AG04449 (cell line): ENCODE measurements at regions not wholly inside any gene's neighbourhood (a gene's known extent, or its start where the extent isn't known, plus 50 kb on each side); places are given as distances from the start of the nearest gene placed in this dataset.

ENCODE experiments used
- CTCF ChIA-PET: fragments of 350-600 bp; formaldehyde crosslinking; extraction: SDS; loops from one replicate; lab custom pipeline; 2021; ENCODE audit warnings: antibody characterized with exemption; lab: Yijun Ruan, JAX
- POLR2A ChIA-PET: fragments of 400-600, 350-600 bp; formaldehyde crosslinking; extraction: SDS; loops from one replicate; lab custom pipeline; 2020; ENCODE audit warnings: antibody characterized with exemption, inconsistent platforms; lab: Yijun Ruan, JAX
- DNase-seq: peaks from one replicate; pipeline ENCODE4 v3.0.0-alpha.2; 2010; ENCODE audit warnings: low read depth, low spot score
- H3K4me3 ChIP-seq: 2 replicates; pipeline ENCODE4 v1.5.1; 2011; ENCODE audit warnings: low read depth, mild to moderate bottlenecking, control low read depth, low read length
- TF ChIP-seq, protein P1 (sequence below): IDR thresholded peaks from one replicate; pipeline ENCODE4 v1.5.1; 2011; ENCODE audit warnings: mild to moderate bottlenecking, moderate library complexity, low read length, control low read depth, inconsistent platforms; ENCODE audit not compliant: insufficient read depth; ENCODE audit errors: missing control alignments

DNA sequence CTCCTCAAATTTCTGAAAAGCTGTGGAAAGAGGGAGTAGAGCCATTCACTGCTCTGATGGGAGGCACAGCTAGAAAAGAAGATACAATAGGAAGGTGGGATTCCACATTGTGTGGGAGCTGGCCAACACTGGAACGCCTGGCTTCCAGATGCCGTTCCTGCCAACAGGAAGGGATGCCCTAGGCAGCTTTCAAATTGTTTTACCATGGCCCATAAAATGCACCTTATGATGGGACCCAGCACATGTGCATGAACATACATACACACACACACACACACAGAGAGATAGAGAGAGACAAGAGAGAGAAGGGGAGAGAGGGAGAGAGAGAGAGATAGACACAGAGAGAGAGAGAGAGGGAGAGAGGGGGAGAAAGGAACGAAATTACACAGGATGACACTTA lies 86.1 kb upstream of the BZW1 start:
- H3K4me3 ChIP-seq, result no peak overlapping the region
- DNase-seq, result no peak
- TF ChIP-seq, protein P1, sequence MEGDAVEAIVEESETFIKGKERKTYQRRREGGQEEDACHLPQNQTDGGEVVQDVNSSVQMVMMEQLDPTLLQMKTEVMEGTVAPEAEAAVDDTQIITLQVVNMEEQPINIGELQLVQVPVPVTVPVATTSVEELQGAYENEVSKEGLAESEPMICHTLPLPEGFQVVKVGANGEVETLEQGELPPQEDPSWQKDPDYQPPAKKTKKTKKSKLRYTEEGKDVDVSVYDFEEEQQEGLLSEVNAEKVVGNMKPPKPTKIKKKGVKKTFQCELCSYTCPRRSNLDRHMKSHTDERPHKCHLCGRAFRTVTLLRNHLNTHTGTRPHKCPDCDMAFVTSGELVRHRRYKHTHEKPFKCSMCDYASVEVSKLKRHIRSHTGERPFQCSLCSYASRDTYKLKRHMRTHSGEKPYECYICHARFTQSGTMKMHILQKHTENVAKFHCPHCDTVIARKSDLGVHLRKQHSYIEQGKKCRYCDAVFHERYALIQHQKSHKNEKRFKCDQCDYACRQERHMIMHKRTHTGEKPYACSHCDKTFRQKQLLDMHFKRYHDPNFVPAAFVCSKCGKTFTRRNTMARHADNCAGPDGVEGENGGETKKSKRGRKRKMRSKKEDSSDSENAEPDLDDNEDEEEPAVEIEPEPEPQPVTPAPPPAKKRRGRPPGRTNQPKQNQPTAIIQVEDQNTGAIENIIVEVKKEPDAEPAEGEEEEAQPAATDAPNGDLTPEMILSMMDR, result no peak
- POLR2A ChIA-PET, result no interaction called here
- CTCF ChIA-PET, result interaction anchor here (1.5 to 3.7 kb wide), 2 partner anchors 11 to 13 kb away, joined by 5 to 27 read pairs; no protein-coding TSS in a partner anchor

DNA sequence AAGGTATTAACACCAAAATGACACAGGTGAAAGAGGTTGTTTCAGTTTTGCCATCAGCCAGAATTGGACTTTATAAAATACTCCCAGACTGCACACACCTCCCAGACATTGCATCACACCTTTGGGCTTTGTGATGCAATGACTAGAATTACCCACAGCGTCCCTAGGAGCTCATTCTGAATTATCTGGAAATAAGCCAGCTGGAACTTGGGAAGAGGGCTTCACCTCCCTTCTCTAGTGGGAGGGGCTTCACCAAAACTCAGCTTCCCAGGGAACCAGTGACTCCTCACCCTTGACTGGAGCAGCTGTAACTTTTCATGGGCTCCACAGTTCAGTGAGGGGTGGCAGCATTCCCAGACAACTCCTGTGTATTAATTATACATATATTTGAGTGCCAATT lies 83.1 kb upstream of the BZW1 start:
- ChIA-PET POLR2A (interaction anchor here (1.2 kb wide), 1 partner anchor 161 kb away, joined by 3 read pairs; the partner anchor contains the start of gene NIF3L1), CTCF (interaction anchor here (1.2 to 1.8 kb wide), 3 partner anchors 8 to 23 kb away, joined by 6 to 10 read pairs (median 6); no protein-coding TSS in a partner anchor)
- H3K4me3 ChIP-seq, result no peak overlapping the region
- DNase-seq, result no peak
- TF ChIP-seq, protein P1, result no peak

DNA sequence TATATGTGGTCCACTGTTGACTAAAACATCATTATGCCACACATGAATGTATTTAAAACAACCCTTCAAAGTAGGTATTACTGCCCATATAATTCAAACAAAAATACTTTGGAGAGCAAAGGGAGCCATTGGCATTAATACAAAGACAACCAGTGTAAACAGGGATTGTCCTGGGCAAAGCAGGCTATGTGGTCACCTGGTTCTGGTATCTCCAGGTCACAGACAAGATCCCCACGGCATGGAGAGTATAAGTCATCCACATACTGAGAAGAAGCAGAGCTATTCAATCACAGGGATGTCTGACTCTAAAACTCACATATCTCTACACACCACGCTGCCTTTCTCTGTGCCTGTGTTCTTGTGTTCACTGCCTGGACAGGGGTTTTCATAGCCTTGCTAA lies 81.4 kb upstream of the BZW1 start:
- no peak overlapping the region for H3K4me3 ChIP-seq
- TF ChIP-seq, protein P1, result no peak
- DNase-seq, result no peak
- POLR2A ChIA-PET, result no interaction called here
- CTCF ChIA-PET, result interaction anchor here (1.2 to 12.3 kb wide), 2 partner anchors 9 to 23 kb away, joined by 4 to 323 read pairs; no protein-coding TSS in a partner anchor

DNA sequence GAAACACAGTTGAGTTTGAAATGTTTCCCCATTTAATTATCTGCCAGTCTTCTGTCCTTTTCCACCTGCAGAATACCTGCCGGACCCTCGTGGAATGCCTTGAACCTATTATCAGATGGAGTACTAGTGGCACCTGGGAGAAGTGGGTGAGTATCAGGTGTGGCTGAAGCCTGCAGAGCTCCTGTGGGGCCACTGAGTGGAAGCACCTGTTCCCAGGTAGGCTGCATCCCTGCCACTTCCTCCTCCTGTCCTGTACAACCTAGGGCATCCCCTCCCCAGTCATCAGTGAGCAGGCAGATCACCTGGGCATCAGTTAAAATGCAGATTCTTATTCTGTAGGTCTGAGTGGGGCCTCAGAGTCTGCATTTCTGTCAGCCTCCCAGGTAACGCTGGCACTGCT lies 80.8 kb upstream of the BZW1 start:
- CTCF ChIA-PET, result interaction anchor here (0.7 to 12.3 kb wide), 4 partner anchors 9 to 146 kb away, joined by 3 to 323 read pairs (median 4); partner anchors contain the start of gene AOX1
- TF ChIP-seq, protein P1, result no peak
- H3K4me3 ChIP-seq, result no peak overlapping the region
- POLR2A ChIA-PET, result no interaction called here
- DNase-seq, result no peak

DNA sequence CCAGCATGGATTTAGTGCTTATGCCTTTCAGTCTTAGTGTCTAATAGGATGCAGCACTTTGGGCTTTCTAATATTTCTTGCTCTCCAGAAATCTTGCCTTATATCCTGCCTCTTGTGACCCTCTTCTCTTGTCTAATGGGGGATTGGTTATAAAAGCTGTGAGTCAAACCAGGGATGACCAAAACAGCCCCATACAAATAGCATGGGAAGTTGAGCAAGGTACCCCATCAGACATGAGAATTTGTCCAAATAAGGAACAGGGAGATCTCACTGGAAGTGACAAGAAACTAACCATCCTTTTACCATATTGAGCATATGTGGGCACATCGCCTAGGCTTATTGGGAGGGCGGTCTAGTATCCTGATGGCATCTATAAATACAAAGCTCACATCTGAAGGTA lies 78.8 kb upstream of the BZW1 start:
- TF ChIP-seq, protein P1, result no peak
- CTCF ChIA-PET, result interaction anchor here (0.7 to 12.3 kb wide), 11 partner anchors 9 to 760 kb away, joined by 3 to 323 read pairs (median 3); no protein-coding TSS in a partner anchor
- no peak for DNase-seq
- H3K4me3 ChIP-seq, result no peak overlapping the region
- POLR2A ChIA-PET, result no interaction called here

DNA sequence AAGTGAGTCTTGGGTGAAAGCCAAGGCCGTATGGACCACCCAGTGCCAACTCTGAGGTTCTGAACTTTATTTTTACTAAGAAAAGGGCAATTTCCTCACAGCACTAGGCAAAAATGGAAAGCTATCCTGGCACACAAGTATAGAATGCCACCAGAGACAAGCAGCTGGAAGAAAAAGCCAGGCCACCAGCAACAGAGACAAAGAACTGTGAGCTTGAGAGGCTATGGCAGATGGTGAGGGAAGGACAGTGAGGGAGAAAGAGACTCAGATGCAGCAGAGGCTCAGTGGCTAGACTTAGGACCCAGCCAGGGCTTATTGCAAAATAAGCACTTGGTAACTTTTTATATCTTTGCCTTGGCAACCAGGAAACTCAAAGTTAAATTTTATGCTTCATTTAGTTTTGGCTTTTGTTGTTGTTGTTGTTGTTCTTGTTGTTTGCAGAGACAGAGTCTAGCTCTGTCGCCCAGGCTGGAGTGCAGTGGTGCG lies 78.0 kb upstream of the BZW1 start:
- TF ChIP-seq, protein P1, result no peak
- CTCF ChIA-PET, result interaction anchor here (0.8 to 12.3 kb wide), 7 partner anchors 14 to 760 kb away, joined by 3 to 323 read pairs (median 3); no protein-coding TSS in a partner anchor
- H3K4me3 ChIP-seq, result no peak overlapping the region
- no peak for DNase-seq
- POLR2A ChIA-PET, result no interaction called here
